Left colon (tissue), 2 donors: ENCODE measurements at regions not wholly inside any gene's neighbourhood (a gene's known extent, or its start where the extent isn't known, plus 50 kb on each side); places are given as distances from the start of the nearest gene placed in this dataset.

ENCODE experiments used
- ATAC-seq: fragments of 200-7000 bp; cut with Tn5 transposase; one replicate; pipeline ENCODE4 v1.9.1; 2020; ENCODE audit warnings: mild to moderate bottlenecking, moderate library complexity
- DNase-seq, 2 donors: peaks; one replicate each; pipeline ENCODE4 v3.0.0-alpha.2; 2020
- intact Hi-C, 2 donors: fragments of 100-400 bp; cut with DNase I in 1 of 2; cut with micrococcal nuclease in 1 of 2; formaldehyde crosslinking; loops; one replicate each; pipeline versions ENCODE4 v1.11.2 to v1.14.0; 2022; cut with DNase I, micrococcal nuclease
- donor health status: DM: no; HTN: no; CAD: no.
- donor health status: DM: yes; HTN: yes; CAD: no.

- intact Hi-C loops = no loop called here
- ATAC-seq (no peak), DNase-seq (no peak)
These were observed 369.9 kb upstream of the MCTP2 start for GRCh38 chr15:93861413-93861812.

- ATAC-seq = no peak
- intact Hi-C loops = no loop called here
- DNase-seq = no peak
These were observed 370.7 kb upstream of the MCTP2 start for GRCh38 chr15:93860701-93861100.

GRCh38 chr15:93859176-93859575 lies 372.2 kb upstream of the MCTP2 start:
- DNase-seq (no peak), ATAC-seq (no peak)
- intact Hi-C loops = no loop called here

- no peak for DNase-seq
- ATAC-seq = no peak
- intact Hi-C loops = no loop called here
These were observed 376.1 kb upstream of the MCTP2 start for GRCh38 chr15:93855181-93855826.

- ATAC-seq (no peak), DNase-seq (no peak)
- intact Hi-C loops = no loop called here
These were observed 377.3 kb upstream of the MCTP2 start for GRCh38 chr15:93854088-93854487.

- intact Hi-C loops = no loop called here
- ATAC-seq (no peak), DNase-seq (no peak)
These were observed 378.6 kb upstream of the MCTP2 start for GRCh38 chr15:93852761-93853160.

- DNase-seq = no peak
- no peak for ATAC-seq
- intact Hi-C loops = no loop called here
These were observed 382.9 kb upstream of the MCTP2 start for GRCh38 chr15:93848490-93848889.

- intact Hi-C loops = no loop called here
- no peak for DNase-seq
- no peak for ATAC-seq
These were observed 383.3 kb upstream of the MCTP2 start for GRCh38 chr15:93848076-93848475.

GRCh38 chr15:93846148-93846547 lies 385.2 kb upstream of the MCTP2 start:
- no peak for ATAC-seq
- intact Hi-C loops = no loop called here
- DNase-seq = no peak

- DNase-seq (no peak), ATAC-seq (no peak)
- intact Hi-C loops = no loop called here
These were observed 393.9 kb upstream of the MCTP2 start for GRCh38 chr15:93837450-93837849.

- ATAC-seq (no peak), DNase-seq (no peak)
- intact Hi-C loops = no loop called here
These were observed 396.0 kb upstream of the MCTP2 start for GRCh38 chr15:93835344-93835743.

GRCh38 chr15:93831641-93832040 lies 399.7 kb upstream of the MCTP2 start:
- intact Hi-C loops = no loop called here
- DNase-seq (no peak), ATAC-seq (no peak)

- ATAC-seq = no peak
- no peak for DNase-seq
- intact Hi-C loops = no loop called here
These were observed 400.9 kb upstream of the MCTP2 start for GRCh38 chr15:93830221-93831080.

GRCh38 chr15:93829115-93829870 lies 402.1 kb upstream of the MCTP2 start:
- no peak for DNase-seq
- intact Hi-C loops = no loop called here
- peak; percentile 67 for ATAC-seq

GRCh38 chr15:93826790-93827189 lies 404.6 kb upstream of the MCTP2 start:
- DNase-seq = no peak
- intact Hi-C loops = no loop called here
- no peak for ATAC-seq

GRCh38 chr15:93826293-93826692 lies 405.1 kb upstream of the MCTP2 start:
- DNase-seq (no peak), ATAC-seq (no peak)
- intact Hi-C loops = no loop called here

GRCh38 chr15:93825682-93826081 lies 405.7 kb upstream of the MCTP2 start:
- DNase-seq (no peak), ATAC-seq (no peak)
- intact Hi-C loops = no loop called here

- DNase-seq (no peak), ATAC-seq (no peak)
- intact Hi-C loops = no loop called here
These were observed 407.1 kb upstream of the MCTP2 start for GRCh38 chr15:93823971-93824913.

- no peak for ATAC-seq
- DNase-seq = no peak
- intact Hi-C loops = no loop called here
These were observed 410.8 kb upstream of the MCTP2 start for GRCh38 chr15:93820566-93820965.
